K562 (cell line): ENCODE measurements at regions not wholly inside any gene's neighbourhood (a gene's known extent, or its start where the extent isn't known, plus 50 kb on each side); places are given as distances from the start of the nearest gene placed in this dataset.

Source experiments
- BHLHE40 ChIP-seq: IDR thresholded peaks from 2 replicates; pipeline ENCODE4 v1.6.1; 2011; ENCODE audit warnings: low read length, improper control_type of control experiment
- CTCF ChIP-seq, 3 experiments: IDR thresholded peaks in 2 of 3; conservative IDR thresholded peaks in 1 of 3; 2 replicates each; pipeline ENCODE4 v1.5.1; 2011 to 2012; ENCODE audit warnings: low read length in 3 of 3, mild to moderate bottlenecking in 3 of 3, control low read depth in 2 of 3, improper control_type of control experiment in 1 of 3, inconsistent platforms in 1 of 3, low read depth in 1 of 3, mixed read lengths in 1 of 3, moderate library complexity in 1 of 3; ENCODE audit not compliant: insufficient read depth in 2 of 3
- EZH2 ChIP-seq: IDR thresholded peaks from 2 replicates; pipeline ENCODE4 v1.6.1; 2012; ENCODE audit warnings: low read depth, mild to moderate bottlenecking, inconsistent platforms, low read length, borderline replicate concordance
- HDAC1 ChIP-seq, 2 experiments: fragments of 450-650 bp; IDR thresholded peaks; 2 replicates each; pipeline ENCODE4 v1.6.1; 2016 to 2017; ENCODE audit warnings: inconsistent platforms in 1 of 2, mild to moderate bottlenecking in 1 of 2, moderate library complexity in 1 of 2
- KLF13 ChIP-seq: fragments of 450-650 bp; IDR thresholded peaks from 2 replicates; pipeline ENCODE4 v1.6.1; 2016; ENCODE audit warnings: missing genetic modification characterization, low read depth, mild to moderate bottlenecking, missing compliant biosample characterization, moderate library complexity, borderline replicate concordance
- POLR2A ChIP-seq: fragments of 450-650 bp; conservative IDR thresholded peaks from 2 replicates; pipeline ENCODE4 v1.6.1; 2016
- POLR2AphosphoS5 ChIP-seq: IDR thresholded peaks from 2 replicates; pipeline ENCODE4 v1.6.1; 2011; ENCODE audit warnings: mild to moderate bottlenecking, low read depth, low read length, moderate library complexity; ENCODE audit not compliant: control insufficient read depth, insufficient read depth
- SRSF1 ChIP-seq: fragments of 200-400 bp; formaldehyde crosslinking; IDR thresholded peaks from 2 replicates; pipeline ENCODE4 v1.6.1; 2017; ENCODE audit warnings: mild to moderate bottlenecking, low read depth, low read length, moderate library complexity
- STAT6 ChIP-seq: sonication (generic); formaldehyde crosslinking; IDR thresholded peaks from 2 replicates; pipeline ENCODE4 v1.8.1; 2023; ENCODE audit warnings: mild to moderate bottlenecking, missing genetic modification reagents
- ZBTB2 ChIP-seq: fragments of 450-650 bp; IDR thresholded peaks from 2 replicates; pipeline ENCODE4 v1.6.1; 2016; ENCODE audit warnings: antibody characterized with exemption
- ZNF57 ChIP-seq: fragments of 450-650 bp; formaldehyde crosslinking; IDR thresholded peaks from 2 replicates; pipeline ENCODE4 v1.4.0; 2020; ENCODE audit warnings: mild to moderate bottlenecking, moderate library complexity
- ZNF707 ChIP-seq: fragments of 250-450 bp; sonication (Bioruptor Pico); conservative IDR thresholded peaks from 2 replicates; pipeline ENCODE4 v1.8.0; 2022; ENCODE audit warnings: inconsistent platforms, mild to moderate bottlenecking, moderate library complexity
- ZSCAN29 ChIP-seq: fragments of 450-650 bp; IDR thresholded peaks from 2 replicates; pipeline ENCODE4 v1.6.1; 2017

GRCh38 chr2:65826567-65826966 lies 394.2 kb upstream of the SPRED2 start:
- TF ChIP-seq POLR2AphosphoS5 (no peak), POLR2A (no peak), BHLHE40 (no peak), STAT6 (CRISPR knock-in tag) (no peak), ZNF707 (no peak), EZH2 (no peak), ZBTB2 (no peak), SRSF1 (no peak), ZNF57 (CRISPR knock-in tag) (no peak), CTCF (IDR thresholded peaks at IDR 0.05 in 2 of 3, conservative IDR thresholded peaks at IDR 0.05 in 1 of 3; ENCODE audit: insufficient read depth in 2 of 3, low read depth in 1 of 3, low read length in 3 of 3) (no peak), KLF13 (tag) (no peak), HDAC1 (IDR thresholded peaks at IDR 0.05) (no peak), ZSCAN29 (no peak)
